OCI-LY7 (cell line): ENCODE measurements at regions not wholly inside any gene's neighbourhood (a gene's known extent, or its start where the extent isn't known, plus 50 kb on each side); places are given as distances from the start of the nearest gene placed in this dataset.

Source experiments
- BruUV-seq: library from RNA; stranded (reverse); fragments of 400-500 nt; replicated peaks from 2 replicates; lab custom pipeline; 2021; lab: Mats Ljungman, UMichigan
- CTCF ChIA-PET: fragments of 300-600 bp; sonication (Branson Sonifier 250); formaldehyde crosslinking; loops from one replicate; lab custom pipeline; 2022; ENCODE audit warnings: antibody characterized with exemption; ENCODE audit not compliant: unreplicated experiment; lab: Charles Lee
- POLR2A ChIA-PET: fragments of 300-600 bp; sonication (Branson Sonifier 250); formaldehyde crosslinking; loops from one replicate; lab custom pipeline; 2022; ENCODE audit warnings: antibody characterized with exemption; lab: Charles Lee
- DNase-seq: peaks from one replicate; pipeline ENCODE4 v3.0.0-alpha.2; 2015; ENCODE audit warnings: low spot score
- H2AFZ ChIP-seq: fragments of 200-600 bp; sonication (generic), shearing (Covaris generic); 2 replicates; pipeline ENCODE4 v1.6.1; 2014; ENCODE audit warnings: mild to moderate bottlenecking, antibody characterized with exemption, low read length, moderate library complexity
- H3K27ac ChIP-seq: fragments of 200-600 bp; sonication (generic); 2 replicates; pipeline ENCODE4 v1.5.1; 2014; ENCODE audit warnings: mixed run types, low read depth, mild to moderate bottlenecking, moderate library complexity, low read length, inconsistent platforms; ENCODE audit not compliant: poor library complexity, severe bottlenecking
- H3K36me3 ChIP-seq: fragments of 200-600 bp; sonication (generic); 2 replicates; pipeline ENCODE4 v1.6.1; 2014; ENCODE audit warnings: mild to moderate bottlenecking, antibody characterized with exemption, low read length, moderate library complexity, mixed read lengths; ENCODE audit not compliant: insufficient read depth
- H3K4me1 ChIP-seq: fragments of 200-600 bp; sonication (generic); 2 replicates; pipeline ENCODE4 v1.5.1; 2014; ENCODE audit warnings: mild to moderate bottlenecking, low read length; ENCODE audit not compliant: insufficient read depth, poor library complexity, severe bottlenecking
- H3K4me2 ChIP-seq: fragments of 200-600 bp; sonication (generic); 2 replicates; pipeline ENCODE4 v1.6.1; 2014; ENCODE audit warnings: mild to moderate bottlenecking, low read length
- H3K4me3 ChIP-seq: fragments of 200-600 bp; sonication (generic); 2 replicates; pipeline ENCODE4 v1.5.1; 2014; ENCODE audit warnings: mild to moderate bottlenecking, low read depth, low read length; ENCODE audit not compliant: poor library complexity, severe bottlenecking
- H3K79me2 ChIP-seq: fragments of 200-600 bp; sonication (generic); 2 replicates; pipeline ENCODE4 v1.6.1; 2016; ENCODE audit warnings: low read depth, mild to moderate bottlenecking, low read length, moderate library complexity, mixed read lengths; ENCODE audit not compliant: insufficient read depth
- H3K9me2 ChIP-seq: fragments of 200-600 bp; sonication (generic); 2 replicates; pipeline ENCODE4 v1.6.1; 2016; ENCODE audit warnings: mild to moderate bottlenecking, low read length, mixed read lengths; ENCODE audit not compliant: insufficient read depth
- H3K9me3 ChIP-seq: fragments of 200-600 bp; sonication (generic); 2 replicates; pipeline ENCODE4 v1.6.1; 2014; ENCODE audit warnings: mild to moderate bottlenecking, mixed run types, low read length, mixed read lengths
- H4K20me1 ChIP-seq: fragments of 200-600 bp; sonication (generic); 2 replicates; pipeline ENCODE4 v1.6.1; 2014; ENCODE audit warnings: mild to moderate bottlenecking, antibody characterized with exemption, low read length, moderate library complexity, mixed read lengths; ENCODE audit not compliant: insufficient read depth
- EZH2phosphoT487 ChIP-seq: fragments of 200-600 bp; sonication (generic); IDR thresholded peaks from 2 replicates; pipeline ENCODE4 v1.6.1; 2018; ENCODE audit warnings: low read depth, borderline replicate concordance, mild to moderate bottlenecking, mixed run types, antibody characterized with exemption, low read length, moderate library complexity, mixed read lengths
- intact Hi-C: fragments of 100-400 bp; cut with micrococcal nuclease; formaldehyde crosslinking; loops from one replicate; pipeline ENCODE4 v1.10.0; 2022; ENCODE audit not compliant: unreplicated experiment
- TF ChIP-seq, protein P1 (sequence below): fragments of 200-600 bp; sonication (generic); conservative IDR thresholded peaks from 2 replicates; pipeline ENCODE4 v1.5.1; 2014; ENCODE audit warnings: mild to moderate bottlenecking, antibody characterized with exemption, low read length, moderate library complexity, mixed read lengths

DNA sequence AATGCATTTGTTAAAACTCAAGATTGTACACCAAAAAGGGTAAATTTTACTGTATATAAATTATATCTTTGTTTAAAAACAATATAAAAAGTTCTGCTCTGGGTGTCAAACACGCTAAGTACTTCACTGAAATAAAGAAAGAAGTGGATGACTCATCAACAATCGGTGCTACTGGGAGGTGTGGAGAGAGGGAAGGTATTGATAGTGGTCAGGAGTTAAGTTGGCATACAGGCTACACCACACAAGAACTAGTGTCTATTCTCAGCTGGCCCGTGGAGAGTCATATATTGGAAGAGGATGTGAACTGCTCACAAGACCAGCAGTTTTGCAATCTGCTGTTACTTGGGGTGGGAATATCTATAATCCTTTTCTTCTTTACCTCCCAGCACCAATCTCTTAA lies 145.7 kb upstream of the TRPC7 start:
- Histone ChIP-seq H2AFZ (no peak overlapping the region), H3K9me2 (no peaks in the 10 kb centered on the region; the same call in 1 of the 2 replicates), H3K9me3 (no peaks in the 10 kb centered on the region), H3K27ac (no peak overlapping the region), H3K79me2 (no peaks in the 10 kb centered on the region), H3K4me3 (no peak overlapping the region), H3K4me1 (no peaks in the 10 kb centered on the region), H3K4me2 (no peak overlapping the region), H4K20me1 (no peaks in the 10 kb centered on the region; the same call in 1 of the 2 replicates), H3K36me3 (no peaks in the 10 kb centered on the region)
- ChIA-PET CTCF (no interaction called here), POLR2A (interaction anchor here (0.9 kb wide), 1 partner anchor 9 kb away, joined by 4 read pairs; no protein-coding TSS in a partner anchor)
- BruUV-seq, result no TSS peak
- TF ChIP-seq EZH2phosphoT487, result no peak
- TF ChIP-seq, protein P1, sequence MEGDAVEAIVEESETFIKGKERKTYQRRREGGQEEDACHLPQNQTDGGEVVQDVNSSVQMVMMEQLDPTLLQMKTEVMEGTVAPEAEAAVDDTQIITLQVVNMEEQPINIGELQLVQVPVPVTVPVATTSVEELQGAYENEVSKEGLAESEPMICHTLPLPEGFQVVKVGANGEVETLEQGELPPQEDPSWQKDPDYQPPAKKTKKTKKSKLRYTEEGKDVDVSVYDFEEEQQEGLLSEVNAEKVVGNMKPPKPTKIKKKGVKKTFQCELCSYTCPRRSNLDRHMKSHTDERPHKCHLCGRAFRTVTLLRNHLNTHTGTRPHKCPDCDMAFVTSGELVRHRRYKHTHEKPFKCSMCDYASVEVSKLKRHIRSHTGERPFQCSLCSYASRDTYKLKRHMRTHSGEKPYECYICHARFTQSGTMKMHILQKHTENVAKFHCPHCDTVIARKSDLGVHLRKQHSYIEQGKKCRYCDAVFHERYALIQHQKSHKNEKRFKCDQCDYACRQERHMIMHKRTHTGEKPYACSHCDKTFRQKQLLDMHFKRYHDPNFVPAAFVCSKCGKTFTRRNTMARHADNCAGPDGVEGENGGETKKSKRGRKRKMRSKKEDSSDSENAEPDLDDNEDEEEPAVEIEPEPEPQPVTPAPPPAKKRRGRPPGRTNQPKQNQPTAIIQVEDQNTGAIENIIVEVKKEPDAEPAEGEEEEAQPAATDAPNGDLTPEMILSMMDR, result no peak
- intact Hi-C loops, result no loop called here
- DNase-seq, result no peak

DNA sequence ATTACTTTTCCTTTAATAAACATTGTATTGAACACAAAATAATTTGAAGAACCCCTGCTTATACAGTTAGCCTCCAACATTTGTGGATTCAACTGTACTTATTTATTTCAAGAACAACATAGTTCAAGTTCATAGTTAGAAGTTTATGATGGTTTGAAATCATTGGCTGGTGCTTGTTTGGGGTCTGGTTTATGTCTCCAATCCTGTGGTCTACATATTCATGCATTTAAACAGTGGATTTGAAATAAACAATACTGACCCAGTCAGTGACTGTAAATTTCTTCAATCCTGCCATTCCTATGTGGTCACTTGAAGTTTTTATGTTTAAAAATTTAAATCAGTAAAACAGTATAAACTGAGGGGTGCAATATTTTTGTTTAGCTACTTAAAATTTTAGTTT lies 145.1 kb upstream of the TRPC7 start:
- H4K20me1 ChIP-seq, result no peaks in the 10 kb centered on the region; the same call in 1 of the 2 replicates

DNA sequence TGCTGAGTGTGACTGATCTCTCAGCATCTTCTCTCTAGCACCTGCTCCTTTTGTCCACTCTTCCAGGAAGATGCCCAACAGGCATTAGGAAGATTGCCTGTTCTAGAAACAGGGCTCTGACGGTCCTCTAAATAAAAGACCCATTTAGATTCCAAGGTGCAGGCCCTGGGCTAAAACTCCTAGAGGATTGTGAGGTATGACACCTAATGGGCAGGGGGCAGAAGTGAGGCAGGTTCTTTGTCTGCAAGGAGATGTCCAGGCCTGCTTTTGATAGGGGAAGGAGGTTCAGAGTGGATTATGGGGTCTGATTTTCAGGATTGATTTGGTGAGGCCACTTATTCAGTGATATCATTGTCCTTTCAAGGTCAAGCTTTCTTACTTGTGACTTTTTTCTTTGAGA lies 140.8 kb upstream of the TRPC7 start:
- no peak for DNase-seq
- TF ChIP-seq, protein P1, result no peak
- TF ChIP-seq EZH2phosphoT487, result no peak
- no peaks in the 10 kb centered on the region for H3K9me3 ChIP-seq
- no peak overlapping the region for H3K4me2 ChIP-seq
- intact Hi-C loops, result no loop called here
- H3K4me1 ChIP-seq, result no peaks in the 10 kb centered on the region
- no peak overlapping the region for H3K4me3 ChIP-seq
- no peak overlapping the region for H2AFZ ChIP-seq
- H3K79me2 ChIP-seq, result no peaks in the 10 kb centered on the region
- no peaks in the 10 kb centered on the region; the same call in 1 of the 2 replicates for H3K9me2 ChIP-seq
- no peak overlapping the region for H3K27ac ChIP-seq
- no peaks in the 10 kb centered on the region for H3K36me3 ChIP-seq
- BruUV-seq, result no TSS peak
- ChIA-PET POLR2A (no interaction called here), CTCF (no interaction called here)
- H4K20me1 ChIP-seq, result no peaks in the 10 kb centered on the region; the same call in 1 of the 2 replicates

More for the DNA sequence above, 145.1 kb upstream of the TRPC7 start:
- no TSS peak for BruUV-seq
- POLR2A ChIA-PET, result no interaction called here
- Histone ChIP-seq H3K4me3 (no peak overlapping the region), H3K4me1 (no peaks in the 10 kb centered on the region), H3K9me2 (no peaks in the 10 kb centered on the region; the same call in 1 of the 2 replicates), H3K36me3 (no peaks in the 10 kb centered on the region), H3K9me3 (no peaks in the 10 kb centered on the region), H2AFZ (no peak overlapping the region), H3K4me2 (no peak overlapping the region), H3K27ac (no peak overlapping the region), H3K79me2 (no peaks in the 10 kb centered on the region)
- CTCF ChIA-PET, result no interaction called here
- intact Hi-C loops, result no loop called here
- DNase-seq, result no peak
- TF ChIP-seq, protein P1, result no peak
- TF ChIP-seq EZH2phosphoT487, result no peak
